Astrocyte of the cerebellum (primary cell): ENCODE measurements at regions not wholly inside any gene's neighbourhood (a gene's known extent, or its start where the extent isn't known, plus 50 kb on each side); places are given as distances from the start of the nearest gene placed in this dataset.

ENCODE experiments used
- DNase-seq: peaks from one replicate; pipeline ENCODE4 v3.0.0-alpha.2; 2011; ENCODE audit warnings: low read depth
- H3K4me3 ChIP-seq: 2 replicates; pipeline ENCODE4 v1.5.1; 2011; ENCODE audit warnings: mild to moderate bottlenecking, low read depth, low read length, moderate library complexity
- CTCF ChIP-seq: IDR thresholded peaks from 2 replicates; pipeline ENCODE4 v1.5.1; 2012; ENCODE audit warnings: low read length, low read depth, moderate library complexity, mild to moderate bottlenecking; ENCODE audit errors: missing control alignments
- in situ Hi-C: cut with HindIII; loops from 2 replicates; pipeline ENCODE4 v1.10.0; 2017; ENCODE audit warnings: low sequenced_read_pairs

GRCh38 chr5:112649882-112650281 is 87.8 kb upstream of the APC start:
- no peak for TF ChIP-seq CTCF
- in situ Hi-C loops: no loop called here
- no peak overlapping the region for H3K4me3 ChIP-seq
- no peak for DNase-seq

- in situ Hi-C loops: no loop called here
- H3K4me3 ChIP-seq: no peak overlapping the region
- TF ChIP-seq CTCF: no peak
- DNase-seq: no peak
Measured at GRCh38 chr5:112653638-112654205, 84.0 kb upstream of the APC start.

DNA sequence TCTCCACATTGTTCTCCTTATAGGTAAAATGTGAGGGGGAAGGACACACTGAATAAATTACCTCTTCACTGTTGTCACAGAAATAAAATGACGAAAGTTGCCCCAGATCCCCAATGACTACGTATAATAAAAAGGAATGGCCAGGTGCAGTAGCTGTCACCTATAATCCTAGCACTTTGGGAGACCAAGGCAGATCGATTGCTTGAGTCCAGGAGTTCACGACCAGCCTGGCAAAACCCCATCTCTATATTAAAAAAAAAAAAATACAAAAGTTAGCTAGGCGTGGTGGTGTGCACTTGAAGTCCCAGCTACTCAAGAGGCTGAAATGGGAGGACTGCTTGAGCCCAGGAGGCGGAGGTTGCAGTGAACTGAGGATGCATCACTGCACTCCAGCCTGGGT is 82.2 kb upstream of the APC start:
- no peak for DNase-seq
- TF ChIP-seq CTCF: no peak
- no peak overlapping the region for H3K4me3 ChIP-seq
- in situ Hi-C loops: no loop called here

DNA sequence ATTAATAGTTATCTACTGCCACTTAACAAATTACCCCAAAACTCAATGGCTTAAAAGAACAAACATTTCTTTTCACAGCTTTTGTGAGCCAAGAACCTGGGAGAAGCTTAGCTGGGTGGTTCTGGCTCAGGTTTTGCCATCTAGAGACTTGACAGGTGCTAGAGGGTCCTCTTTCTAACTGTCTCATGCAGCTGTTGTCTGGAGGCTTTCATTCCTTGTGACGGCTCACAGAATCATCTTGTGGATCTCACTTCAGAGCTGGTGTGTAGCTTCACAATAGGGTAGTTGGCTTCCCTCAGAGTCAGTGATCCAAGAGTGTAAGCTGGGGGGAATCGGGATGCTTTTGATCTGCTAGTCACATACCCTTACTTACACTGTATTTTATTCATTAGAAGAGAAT is 81.2 kb upstream of the APC start:
- H3K4me3 ChIP-seq: no peak overlapping the region
- no peak for DNase-seq
- in situ Hi-C loops: no loop called here
- no peak for TF ChIP-seq CTCF

GRCh38 chr5:112657804-112658203 is 79.9 kb upstream of the APC start:
- DNase-seq: no peak
- in situ Hi-C loops: no loop called here
- no peak for TF ChIP-seq CTCF
- H3K4me3 ChIP-seq: no peak overlapping the region

GRCh38 chr5:112660359-112660758 is 77.3 kb upstream of the APC start:
- TF ChIP-seq CTCF: no peak
- DNase-seq: no peak
- no peak overlapping the region for H3K4me3 ChIP-seq
- in situ Hi-C loops: no loop called here

DNA sequence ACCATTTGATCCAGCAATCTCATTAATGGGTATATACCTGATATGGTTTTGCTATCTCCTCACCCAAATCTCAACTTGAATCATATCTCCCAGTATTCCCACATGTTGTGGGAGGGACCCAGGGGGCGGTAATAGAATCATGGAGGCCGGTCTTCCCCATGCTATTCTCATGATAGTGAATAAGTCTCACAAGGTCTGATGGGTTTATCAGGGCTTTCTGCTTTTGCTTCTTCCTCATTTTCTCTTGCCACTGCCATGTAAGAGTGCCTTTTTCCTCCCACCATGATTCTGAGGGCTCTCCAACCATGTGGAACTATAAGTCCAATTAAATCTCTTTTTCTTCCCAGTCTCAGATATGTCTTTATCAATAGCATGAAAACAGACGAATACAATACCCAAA is 74.5 kb upstream of the APC start:
- no peak for TF ChIP-seq CTCF
- no peak overlapping the region for H3K4me3 ChIP-seq
- no peak for DNase-seq
- in situ Hi-C loops: no loop called here
